ENCODE measurements at regions not wholly inside any gene's neighbourhood (a gene's known extent, or its start where the extent isn't known, plus 50 kb on each side); places are given as distances from the start of the nearest gene placed in this dataset.

DNA sequence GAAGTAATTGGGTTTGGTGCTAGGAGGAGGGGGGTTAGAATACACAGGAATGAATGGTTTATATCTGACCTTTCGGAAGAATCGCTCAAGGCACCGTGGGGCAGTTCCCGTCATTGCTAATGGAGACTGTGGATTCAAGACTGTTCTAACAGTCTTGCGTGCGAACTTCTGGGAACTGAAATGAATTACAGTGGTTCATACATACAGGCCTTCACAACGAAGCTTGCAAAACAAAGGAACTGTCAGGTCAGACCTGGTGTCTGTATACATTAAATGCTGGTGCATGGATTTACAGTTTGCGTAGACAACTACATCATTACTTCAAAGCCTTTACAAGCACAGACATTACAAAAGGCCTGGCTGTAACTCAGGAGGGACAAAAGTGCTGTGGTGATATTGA lies 983.9 kb downstream of the CDH11 start:
- DNase-seq (ENCODE audit: low spot score): no peak

GRCh38 chr16:64136743-64137142 lies 985.1 kb downstream of the CDH11 start:
- no peak for DNase-seq (ENCODE audit: low spot score)
- no peak for FAIRE-seq

More for the DNA sequence above, 983.9 kb downstream of the CDH11 start:
- no peak for FAIRE-seq

DNA sequence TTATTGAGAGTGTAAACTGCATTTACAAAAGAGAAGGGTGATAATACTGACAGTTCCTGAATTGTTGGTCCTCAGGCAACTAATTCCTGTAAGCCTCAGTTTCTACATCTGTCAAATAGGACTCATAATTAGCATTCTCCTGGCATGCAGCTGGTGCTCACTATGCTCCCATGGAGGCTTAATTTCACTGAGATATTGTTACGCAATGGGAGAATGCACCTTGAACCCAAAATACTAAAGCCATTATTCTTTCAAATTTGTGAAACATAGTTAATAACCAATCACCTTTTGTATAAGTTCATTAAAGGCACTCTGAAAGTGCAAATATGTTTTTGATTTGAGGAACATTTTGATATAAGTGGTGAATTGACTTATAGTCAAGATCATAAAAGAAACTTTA lies 985.5 kb downstream of the CDH11 start:
- FAIRE-seq (no peak), DNase-seq (ENCODE audit: low spot score) (no peak)

- no peak for FAIRE-seq
- no peak for DNase-seq (ENCODE audit: low spot score)
These were observed 988.5 kb downstream of the CDH11 start for GRCh38 chr16:64133366-64133765.

DNA sequence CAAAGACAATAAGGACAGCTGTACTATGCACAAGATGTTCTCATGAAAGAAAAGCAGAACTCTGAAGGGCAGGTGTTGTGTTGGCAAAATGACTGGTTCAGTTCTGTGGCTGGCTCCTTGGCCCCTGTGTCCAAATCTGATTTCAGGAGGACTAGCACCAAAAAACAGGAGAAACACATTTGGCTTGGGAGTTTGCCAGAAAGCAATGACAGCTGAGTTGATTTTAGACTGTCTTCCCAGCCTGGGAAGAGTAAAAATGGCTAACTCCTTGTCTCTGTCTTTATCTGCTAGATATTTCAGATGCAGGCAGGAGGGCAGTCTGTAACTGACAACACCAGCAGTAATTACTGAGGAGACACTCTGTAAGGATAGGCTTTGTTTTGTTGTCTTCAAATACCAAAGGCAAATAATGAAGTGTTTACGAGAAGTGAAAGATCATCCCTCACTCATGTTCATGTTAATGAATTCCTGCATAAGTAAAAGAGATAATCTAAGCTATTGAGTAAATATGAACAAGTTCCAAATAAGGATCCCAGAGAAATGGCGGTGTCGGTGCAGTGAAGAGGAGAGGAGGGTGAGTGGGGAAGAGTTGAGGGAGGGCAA lies 989.0 kb downstream of the CDH11 start:
- DNase-seq (ENCODE audit: low spot score): no peak

GRCh38 chr16:64132190-64132589 lies 989.7 kb downstream of the CDH11 start:
- no peak for DNase-seq (ENCODE audit: low spot score)
- FAIRE-seq: no peak

More for the DNA sequence above, 989.0 kb downstream of the CDH11 start:
- no peak for FAIRE-seq

DNA sequence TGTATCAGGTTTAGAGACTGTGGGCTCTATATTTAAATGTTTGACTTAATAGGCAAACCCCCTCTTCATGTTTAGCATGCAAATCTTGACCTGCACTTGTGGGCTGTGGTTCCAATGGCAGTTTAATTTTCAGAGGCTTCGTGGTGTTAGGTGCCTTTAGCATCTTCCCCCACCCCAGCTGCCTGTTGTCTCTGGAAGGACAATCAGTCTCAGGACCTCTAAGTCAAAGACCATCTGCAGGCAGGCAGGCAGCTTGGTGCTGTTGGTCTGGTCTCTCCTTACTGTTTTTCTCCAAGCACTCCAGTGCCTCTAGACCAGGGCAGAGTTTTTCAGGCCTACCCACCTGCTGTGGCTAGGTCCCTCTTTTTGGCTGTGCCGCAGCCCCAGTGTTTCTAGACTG lies 990.4 kb downstream of the CDH11 start:
- no peak for DNase-seq (ENCODE audit: low spot score)
- no peak for FAIRE-seq

DNA sequence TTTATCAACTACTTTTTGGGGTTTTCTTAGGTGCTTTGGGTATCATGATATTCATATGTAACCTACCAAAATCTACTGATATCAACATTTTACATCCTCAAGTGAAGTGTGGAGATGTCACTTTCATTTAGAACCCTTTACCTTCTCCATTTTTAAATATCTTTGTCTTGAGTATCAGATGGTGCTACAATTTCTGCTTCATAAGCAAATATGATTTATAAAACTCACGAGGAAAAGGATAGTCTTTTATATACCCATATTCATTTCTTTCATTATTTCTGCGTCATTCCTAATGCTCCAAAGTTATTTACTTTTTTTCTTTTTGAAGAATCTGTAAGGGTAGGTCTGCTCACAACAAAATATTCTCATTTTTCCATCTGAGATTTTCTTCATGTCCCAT lies 991.7 kb downstream of the CDH11 start:
- FAIRE-seq: no peak
- no peak for DNase-seq (ENCODE audit: low spot score)

- no peak for DNase-seq (ENCODE audit: low spot score)
- no peak for FAIRE-seq
These were observed 999.7 kb downstream of the CDH11 start for GRCh38 chr16:64122177-64122576.

GRCh38 chr16:64121473-64121872 lies 1000.4 kb downstream of the CDH11 start:
- FAIRE-seq (peak; percentile 96), DNase-seq (ENCODE audit: low spot score) (peak; percentile 86)

DNA sequence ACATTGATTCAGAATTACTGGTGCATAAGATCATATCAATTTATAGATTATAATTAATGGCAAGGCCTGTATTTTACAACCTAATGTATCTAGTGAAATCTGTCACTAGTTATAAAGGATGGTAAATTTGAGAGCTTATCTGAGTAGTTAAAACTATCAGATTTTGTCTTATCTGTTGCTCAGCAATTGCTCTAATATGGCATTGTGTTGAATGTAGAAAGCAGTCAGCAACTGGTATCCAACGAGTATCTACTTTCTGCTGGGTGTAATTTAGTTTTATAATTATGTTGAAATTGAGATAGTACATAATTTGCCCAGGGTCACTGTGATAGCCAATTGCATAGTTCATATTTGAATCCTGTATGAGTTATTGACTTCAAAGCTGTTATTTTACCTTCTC lies 1005.7 kb downstream of the CDH11 start:
- DNase-seq (ENCODE audit: low spot score): no peak
- no peak for FAIRE-seq

DNA sequence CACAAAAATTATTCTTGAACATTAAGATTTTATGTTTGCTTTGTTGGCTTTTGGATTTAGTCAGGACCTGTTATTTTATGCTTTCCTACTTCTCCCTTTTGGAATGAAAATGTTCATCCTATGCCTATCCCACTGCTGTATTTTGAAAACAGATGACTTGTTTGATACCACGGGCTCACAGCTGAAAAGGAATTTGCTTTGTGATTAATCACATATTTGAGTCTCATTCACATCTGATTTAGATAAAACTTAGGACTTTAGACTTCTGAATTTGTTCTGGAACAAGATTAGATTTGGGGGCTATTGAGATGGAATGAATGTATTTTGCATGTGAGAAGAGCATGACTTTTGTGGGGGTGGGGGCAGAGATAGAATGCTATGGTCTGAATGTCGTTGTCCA lies 1012.6 kb downstream of the CDH11 start:
- FAIRE-seq (no peak), DNase-seq (ENCODE audit: low spot score) (no peak)

DNA sequence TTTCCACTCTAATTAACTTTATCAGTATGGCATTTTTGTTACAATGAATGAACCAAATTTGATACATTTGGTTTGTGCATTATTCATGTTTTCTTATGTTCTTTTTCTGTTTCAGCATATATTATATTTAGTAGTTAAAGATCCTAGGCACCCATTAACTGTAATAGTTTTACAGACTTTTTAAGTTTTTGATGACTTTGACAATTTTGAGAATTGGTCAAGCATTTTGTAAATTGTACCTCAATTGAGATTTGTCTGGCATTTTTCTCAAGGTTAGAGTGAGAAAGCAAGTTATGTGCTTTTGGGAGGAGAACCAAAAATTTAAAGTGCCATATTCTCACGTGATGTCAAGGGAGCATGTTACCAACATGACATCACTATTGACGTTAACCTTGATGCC lies 1019.2 kb downstream of the CDH11 start:
- no peak for FAIRE-seq
- no peak for DNase-seq (ENCODE audit: low spot score)

- no peak for DNase-seq (ENCODE audit: low spot score)
- no peak for FAIRE-seq
These were observed 1023.4 kb downstream of the CDH11 start for GRCh38 chr16:64098451-64098850.

DNA sequence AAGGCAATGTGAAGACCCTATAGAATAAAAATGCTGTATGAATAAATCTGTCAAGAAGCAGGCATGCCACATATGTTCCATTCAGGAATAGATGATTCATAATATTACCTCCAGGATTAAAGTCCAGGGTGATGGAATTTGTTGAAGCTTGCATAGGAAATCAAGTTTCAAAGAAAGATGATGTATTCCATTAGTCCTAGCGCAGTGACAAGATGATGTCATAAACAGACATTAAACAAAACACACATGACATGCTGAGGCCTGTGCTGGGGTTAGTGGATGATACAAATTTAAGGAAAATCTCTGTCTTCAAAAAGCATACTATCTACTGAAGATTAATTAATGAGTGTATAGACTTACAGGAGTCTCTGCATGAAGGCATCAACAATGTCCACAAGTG lies 1025.2 kb downstream of the CDH11 start:
- no peak for FAIRE-seq
- DNase-seq (ENCODE audit: low spot score): no peak

DNA sequence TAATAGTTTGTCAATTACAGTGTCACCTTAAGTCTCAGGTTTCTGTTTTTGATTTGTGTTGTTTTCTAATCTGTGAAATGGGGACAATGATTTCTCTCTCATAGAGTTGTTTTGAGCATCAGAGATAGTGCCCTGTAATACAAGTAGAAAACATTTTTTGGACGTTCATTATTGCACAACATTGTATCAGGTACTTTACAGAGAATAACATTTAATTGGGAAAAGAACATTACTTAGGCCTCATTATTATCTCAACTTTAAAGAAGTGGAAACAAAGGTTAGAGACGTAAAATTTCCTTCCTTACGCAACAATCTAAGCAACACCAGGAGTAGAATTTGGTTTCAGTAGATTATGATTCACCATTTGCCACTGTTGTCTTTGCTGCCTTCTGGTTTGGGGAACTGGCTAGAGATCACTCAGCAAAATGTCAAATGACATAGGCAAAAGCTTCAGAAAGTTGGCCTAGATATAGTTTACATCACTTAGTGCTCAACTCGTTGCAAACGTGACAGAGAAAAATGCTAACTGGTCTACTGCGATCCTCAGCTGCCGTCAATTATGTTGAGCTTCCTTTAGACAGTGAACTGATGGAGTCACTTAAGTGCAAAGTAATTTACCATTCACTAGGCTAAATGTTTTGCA lies 1026.8 kb downstream of the CDH11 start:
- FAIRE-seq (no peak), DNase-seq (ENCODE audit: low spot score) (no peak)

DNA sequence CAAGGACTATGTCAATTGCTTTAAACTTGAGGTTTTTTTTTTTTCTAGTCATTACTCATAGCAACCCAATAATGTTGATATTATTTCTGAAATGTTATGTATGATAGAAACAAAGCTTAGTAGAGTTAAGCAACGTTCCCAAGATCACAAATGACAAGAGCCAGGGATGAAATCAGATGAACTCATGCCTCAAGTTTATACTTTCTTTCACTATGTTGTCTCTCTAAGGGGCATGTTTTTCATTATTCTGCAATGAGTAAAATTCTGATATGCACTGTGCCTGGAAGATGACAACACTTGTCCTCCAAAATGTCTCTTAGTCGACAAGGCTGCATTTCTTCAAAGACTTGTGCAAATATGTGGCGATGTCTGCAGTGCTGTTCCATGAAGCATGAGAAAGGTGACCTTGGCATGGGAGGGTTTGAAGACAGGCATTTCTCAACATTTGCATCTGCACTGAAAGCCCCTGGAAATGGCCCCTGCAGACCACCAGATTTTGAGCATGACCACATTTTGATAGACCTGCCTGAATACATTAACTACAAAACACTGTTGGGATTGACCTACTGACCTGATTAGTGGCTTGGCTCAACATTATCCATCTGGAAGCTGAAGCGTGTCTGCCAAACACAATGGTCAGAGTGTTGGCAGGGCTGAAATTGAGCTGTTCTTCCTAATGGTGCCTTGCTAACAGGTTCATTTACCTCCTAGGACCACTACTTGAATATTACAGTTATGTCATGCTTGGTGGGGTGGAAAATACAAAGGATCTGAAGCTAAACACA lies 1027.5 kb downstream of the CDH11 start:
- no peak for FAIRE-seq
- DNase-seq (ENCODE audit: low spot score): no peak

- DNase-seq (ENCODE audit: low spot score) (peak; percentile 82), FAIRE-seq (peak; percentile 79)
These were observed 1029.6 kb downstream of the CDH11 start for GRCh38 chr16:64092271-64092670.

- no peak for FAIRE-seq
- DNase-seq (ENCODE audit: low spot score): no peak
These were observed 1031.5 kb downstream of the CDH11 start for GRCh38 chr16:64090327-64090726.

- peak; percentile 22 for FAIRE-seq
- no peak for DNase-seq (ENCODE audit: low spot score)
These were observed 1032.2 kb downstream of the CDH11 start for GRCh38 chr16:64089697-64090096.

GRCh38 chr16:64088838-64089237 lies 1033.0 kb downstream of the CDH11 start:
- FAIRE-seq (no peak), DNase-seq (ENCODE audit: low spot score) (no peak)

DNA sequence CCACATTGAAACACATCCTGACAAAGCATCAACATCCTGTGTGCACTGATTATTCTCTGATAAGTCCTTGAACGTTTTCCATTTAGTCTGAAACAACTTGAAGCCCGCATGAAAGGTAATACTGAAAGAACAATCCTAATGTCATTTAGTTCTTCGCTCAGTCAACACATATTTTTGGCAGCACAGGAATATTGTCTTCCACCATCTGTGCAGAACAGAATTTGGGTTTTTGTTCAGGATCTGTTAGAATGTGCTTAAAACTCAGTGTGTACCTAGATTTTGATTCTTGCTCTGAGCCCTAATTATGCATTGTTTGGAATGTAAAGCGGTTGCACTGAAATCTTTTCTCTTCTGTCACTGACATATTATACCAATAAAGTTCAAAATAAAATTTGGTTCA lies 1036.6 kb downstream of the CDH11 start:
- DNase-seq (ENCODE audit: low spot score): no peak
- no peak for FAIRE-seq

DNA sequence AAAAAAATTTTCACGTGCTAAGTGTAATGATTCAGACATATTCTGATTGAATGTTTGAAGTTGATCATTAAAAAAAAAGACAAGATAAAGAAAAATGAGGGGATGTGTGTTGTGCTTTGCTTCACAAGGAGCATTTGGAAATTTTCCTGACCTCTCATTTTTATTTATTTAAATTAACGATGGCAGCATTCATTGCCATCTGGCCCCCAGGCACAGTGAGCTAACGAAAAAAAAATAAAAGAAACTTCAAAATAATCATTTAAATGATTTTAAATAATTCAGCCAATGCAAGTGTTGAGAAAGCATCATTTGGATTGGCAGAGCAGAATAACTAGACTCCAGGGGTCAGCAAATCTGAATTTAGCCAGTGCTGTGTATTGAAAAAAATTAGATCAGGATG lies 1037.2 kb downstream of the CDH11 start:
- FAIRE-seq: no peak
- DNase-seq (ENCODE audit: low spot score): no peak
